Fibroblast of lung (primary cell): ENCODE measurements at regions not wholly inside any gene's neighbourhood (a gene's known extent, or its start where the extent isn't known, plus 50 kb on each side); places are given as distances from the start of the nearest gene placed in this dataset.

Source experiments
- EZH2 ChIP-seq: IDR thresholded peaks from 2 replicates; pipeline ENCODE4 v1.5.1; 2012; ENCODE audit warnings: low read length, control low read depth, mild to moderate bottlenecking; ENCODE audit errors: missing control alignments
- TF ChIP-seq, protein P1 (sequence below), 2 donors: IDR thresholded peaks in 1 of 2; conservative IDR thresholded peaks in 1 of 2; 1 replicate in 1 of 2; 2 replicates in 1 of 2; pipeline ENCODE4 v1.5.1; 2011 to 2012; ENCODE audit warnings: low read length in 2 of 2, control low read depth in 1 of 2, inconsistent platforms in 1 of 2, low read depth in 1 of 2, mild to moderate bottlenecking in 1 of 2

DNA sequence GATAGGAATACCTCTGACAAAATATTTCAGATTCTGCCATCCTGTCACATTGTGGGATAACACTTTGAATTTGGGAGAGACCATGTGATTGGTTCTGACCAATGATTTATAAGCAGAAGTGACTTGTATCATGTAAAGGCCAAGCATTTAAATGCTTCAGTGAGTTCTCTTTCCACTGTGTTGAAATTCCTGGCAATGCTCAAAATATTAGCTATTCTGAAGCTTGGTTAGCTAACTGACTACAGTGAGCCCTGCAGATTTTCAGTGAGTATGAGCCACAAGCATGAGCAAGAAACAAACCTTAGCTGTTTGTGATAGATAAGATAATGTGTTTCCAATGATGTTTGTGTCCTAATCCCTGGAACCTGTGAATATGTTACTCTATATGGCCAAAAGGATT, 562.8 kb upstream of the AADAT start:
- TF ChIP-seq, protein P1, sequence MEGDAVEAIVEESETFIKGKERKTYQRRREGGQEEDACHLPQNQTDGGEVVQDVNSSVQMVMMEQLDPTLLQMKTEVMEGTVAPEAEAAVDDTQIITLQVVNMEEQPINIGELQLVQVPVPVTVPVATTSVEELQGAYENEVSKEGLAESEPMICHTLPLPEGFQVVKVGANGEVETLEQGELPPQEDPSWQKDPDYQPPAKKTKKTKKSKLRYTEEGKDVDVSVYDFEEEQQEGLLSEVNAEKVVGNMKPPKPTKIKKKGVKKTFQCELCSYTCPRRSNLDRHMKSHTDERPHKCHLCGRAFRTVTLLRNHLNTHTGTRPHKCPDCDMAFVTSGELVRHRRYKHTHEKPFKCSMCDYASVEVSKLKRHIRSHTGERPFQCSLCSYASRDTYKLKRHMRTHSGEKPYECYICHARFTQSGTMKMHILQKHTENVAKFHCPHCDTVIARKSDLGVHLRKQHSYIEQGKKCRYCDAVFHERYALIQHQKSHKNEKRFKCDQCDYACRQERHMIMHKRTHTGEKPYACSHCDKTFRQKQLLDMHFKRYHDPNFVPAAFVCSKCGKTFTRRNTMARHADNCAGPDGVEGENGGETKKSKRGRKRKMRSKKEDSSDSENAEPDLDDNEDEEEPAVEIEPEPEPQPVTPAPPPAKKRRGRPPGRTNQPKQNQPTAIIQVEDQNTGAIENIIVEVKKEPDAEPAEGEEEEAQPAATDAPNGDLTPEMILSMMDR (conservative IDR thresholded peaks at IDR 0.05 in 1 of 2, IDR thresholded peaks at IDR 0.05 in 1 of 2; ENCODE audit: low read depth in 1 of 2, low read length in 2 of 2) = no peak
- TF ChIP-seq EZH2 = no peak
